Ovary (tissue), 7 donors: ENCODE measurements at regions not wholly inside any gene's neighbourhood (a gene's known extent, or its start where the extent isn't known, plus 50 kb on each side); places are given as distances from the start of the nearest gene placed in this dataset.

Source experiments
- DNase-seq, 5 donors: peaks; one replicate each; pipeline ENCODE4 v3.0.0-alpha.2; 2019 to 2020
- H3K27ac ChIP-seq, 2 donors: fragments of 200-600 bp; one replicate each; pipeline versions ENCODE4 v1.5.1 to v1.8.0; 2019 to 2022
- H3K27me3 ChIP-seq: fragments of 200-600 bp; one replicate; pipeline ENCODE4 v1.8.0; 2022
- H3K36me3 ChIP-seq: fragments of 200-600 bp; sonication (generic); one replicate; pipeline ENCODE4 v1.5.1; 2019
- H3K4me1 ChIP-seq: one replicate; pipeline ENCODE4 v1.8.1; 2013; ENCODE audit warnings: mild to moderate bottlenecking, moderate library complexity; ENCODE audit not compliant: insufficient read depth
- H3K4me3 ChIP-seq: fragments of 200-600 bp; sonication (generic); one replicate; pipeline ENCODE4 v1.5.1; 2017
- H3K9me3 ChIP-seq, 2 donors: fragments of 200-600 bp in 1 of 2; sonication (generic) in 1 of 2; one replicate each; pipeline versions ENCODE4 v1.5.1 to v1.8.1; 2013 to 2019; ENCODE audit warnings: mild to moderate bottlenecking in 1 of 2, moderate library complexity in 1 of 2
- CTCF ChIP-seq, 3 donors: fragments of 450-650 bp in 2 of 3; fragments of 200-600 bp in 1 of 3; IDR thresholded peaks; one replicate each; pipeline versions ENCODE4 v1.5.1 to v1.8.0; 2016 to 2022; ENCODE audit warnings: antibody characterized with exemption in 3 of 3, mild to moderate bottlenecking in 1 of 3
- EP300 ChIP-seq: sonication (generic); formaldehyde crosslinking; IDR thresholded peaks from one replicate; pipeline ENCODE4 v1.6.1; 2017; ENCODE audit warnings: antibody characterized with exemption
- POLR2A ChIP-seq: fragments of 450-650 bp; IDR thresholded peaks from one replicate; pipeline ENCODE4 v1.6.1; 2017; ENCODE audit warnings: antibody characterized with exemption, mild to moderate bottlenecking, moderate library complexity
- WGBS, 3 donors: extraction: QIAGEN DNeasy Blood & Tissue Kit in 1 of 3; methylation state at CpG; one replicate each; pipeline versions ENCODE4 v1.1.5 to v1.1.7; 2013 to 2017; 5-methylcytosine and 5-hydroxymethylcytosine counted together
- intact Hi-C, 4 donors: fragments of 100-400 bp; cut with DNase I; formaldehyde crosslinking; loops; one replicate each; pipeline versions ENCODE4 v1.11.0 to v1.15.1; 2022 to 2023
- donor health status: DM: no; HTN: no; CAD: no; lungs with moderate emphysema.
- donor health status: DM: no; HTN: no; CAD: no.
- donor health status: Bipolar disorder and iron deficiency.
- donor health status: DM: no; HTN: no; CAD: no.
- donor health status: DM: yes; HTN: yes; CAD: no.

DNA sequence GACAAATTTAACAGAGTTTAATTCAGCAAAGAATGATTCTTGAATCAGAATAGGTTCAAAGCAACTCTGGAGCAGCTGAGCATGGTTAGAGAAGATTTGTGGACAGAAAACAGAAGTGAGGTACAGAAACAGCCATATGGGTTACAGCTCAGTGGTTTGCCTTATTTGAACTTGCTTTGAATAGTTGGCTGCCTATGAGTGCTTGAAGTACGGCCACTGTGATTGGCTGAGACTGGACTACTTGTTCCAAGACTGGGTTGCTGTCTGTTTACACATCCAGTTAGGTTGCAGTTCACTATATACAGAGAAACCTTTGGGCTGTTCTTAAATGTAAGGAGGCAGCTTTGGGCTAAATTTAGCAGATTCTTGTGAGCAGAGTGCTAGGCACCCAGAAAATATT is 79.4 kb upstream of the CADPS start:
- TF ChIP-seq EP300 (no peak), POLR2A (no peak), CTCF (IDR thresholded peaks at IDR 0.05) (no peak)
- Histone ChIP-seq H3K27me3 (no peaks in the 10 kb centered on the region), H3K4me1 (no peaks in the 10 kb centered on the region), H3K36me3 (no peaks in the 10 kb centered on the region), H3K9me3 (no peaks in the 10 kb centered on the region), H3K27ac (no peak overlapping the region), H3K4me3 (no peak overlapping the region)
- intact Hi-C loops = no loop called here
- WGBS, 3 donors = 66 to 86% (median 80%) methylated on average over 1 of the region's 1 CpG
- DNase-seq = no peak

- no peak overlapping the region for H3K4me3 ChIP-seq
- H3K27me3 ChIP-seq = no peaks in the 10 kb centered on the region
- no peaks in the 10 kb centered on the region for H3K36me3 ChIP-seq
- TF ChIP-seq EP300 = no peak
- no peaks in the 10 kb centered on the region for H3K9me3 ChIP-seq
- H3K4me1 ChIP-seq = no peaks in the 10 kb centered on the region
- no peak overlapping the region for H3K27ac ChIP-seq
- intact Hi-C loops = no loop called here
- WGBS, 3 donors = 54 to 60% (median 59%) methylated on average over 4 of the region's 4 CpGs
- DNase-seq = no peak
Observed at GRCh38 chr3:62955126-62955525, 79.9 kb upstream of the CADPS start.

- intact Hi-C loops = no loop called here
- WGBS, 3 donors = 42 to 59% (median 48%) methylated on average over 2 of the region's 2 CpGs
- Histone ChIP-seq H3K27ac (no peak overlapping the region), H3K4me3 (no peak overlapping the region), H3K9me3 (no peaks in the 10 kb centered on the region), H3K27me3 (no peaks in the 10 kb centered on the region), H3K4me1 (no peaks in the 10 kb centered on the region), H3K36me3 (no peaks in the 10 kb centered on the region)
- DNase-seq = no peak
- TF ChIP-seq CTCF (IDR thresholded peaks at IDR 0.05) = no peak
- TF ChIP-seq EP300 = no peak
- no peak for TF ChIP-seq POLR2A
Observed at GRCh38 chr3:62956411-62956810, 81.2 kb upstream of the CADPS start.

- WGBS, 3 donors = 58 to 62% (median 60%) methylated on average over 6 of the region's 6 CpGs
Observed at GRCh38 chr3:62961874-62962556, 86.8 kb upstream of the CADPS start.

More at GRCh38 chr3:62961874-62962556, 86.8 kb upstream of the CADPS start:
- no peaks in the 10 kb centered on the region for H3K27me3 ChIP-seq
- DNase-seq = no peak
- no peaks in the 10 kb centered on the region for H3K9me3 ChIP-seq
- no peak overlapping the region for H3K4me3 ChIP-seq
- no peaks in the 10 kb centered on the region for H3K4me1 ChIP-seq
- TF ChIP-seq CTCF (IDR thresholded peaks at IDR 0.05) (no peak), POLR2A (no peak)
- intact Hi-C loops = no loop called here
- H3K27ac ChIP-seq = no peak overlapping the region
- no peaks in the 10 kb centered on the region for H3K36me3 ChIP-seq
